ENCODE measurements at regions not wholly inside any gene's neighbourhood (a gene's known extent, or its start where the extent isn't known, plus 50 kb on each side); places are given as distances from the start of the nearest gene placed in this dataset.

GRCh38 chr12:98419081-98419794 is 96.2 kb upstream of the TMPO start:
- TF ChIP-seq, protein P1, sequence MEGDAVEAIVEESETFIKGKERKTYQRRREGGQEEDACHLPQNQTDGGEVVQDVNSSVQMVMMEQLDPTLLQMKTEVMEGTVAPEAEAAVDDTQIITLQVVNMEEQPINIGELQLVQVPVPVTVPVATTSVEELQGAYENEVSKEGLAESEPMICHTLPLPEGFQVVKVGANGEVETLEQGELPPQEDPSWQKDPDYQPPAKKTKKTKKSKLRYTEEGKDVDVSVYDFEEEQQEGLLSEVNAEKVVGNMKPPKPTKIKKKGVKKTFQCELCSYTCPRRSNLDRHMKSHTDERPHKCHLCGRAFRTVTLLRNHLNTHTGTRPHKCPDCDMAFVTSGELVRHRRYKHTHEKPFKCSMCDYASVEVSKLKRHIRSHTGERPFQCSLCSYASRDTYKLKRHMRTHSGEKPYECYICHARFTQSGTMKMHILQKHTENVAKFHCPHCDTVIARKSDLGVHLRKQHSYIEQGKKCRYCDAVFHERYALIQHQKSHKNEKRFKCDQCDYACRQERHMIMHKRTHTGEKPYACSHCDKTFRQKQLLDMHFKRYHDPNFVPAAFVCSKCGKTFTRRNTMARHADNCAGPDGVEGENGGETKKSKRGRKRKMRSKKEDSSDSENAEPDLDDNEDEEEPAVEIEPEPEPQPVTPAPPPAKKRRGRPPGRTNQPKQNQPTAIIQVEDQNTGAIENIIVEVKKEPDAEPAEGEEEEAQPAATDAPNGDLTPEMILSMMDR (conservative IDR thresholded peaks at IDR 0.05; ENCODE audit: low read depth, low read length), result no peak
- no peak for DNase-seq (ENCODE audit: low read depth)
- H3K4me3 ChIP-seq (ENCODE audit: low read depth, low read length), result no peak overlapping the region

- TF ChIP-seq, protein P1 (conservative IDR thresholded peaks at IDR 0.05; ENCODE audit: low read depth, low read length), result no peak
These were observed 95.5 kb upstream of the TMPO start for GRCh38 chr12:98419795-98420404.

GRCh38 chr12:98420461-98420860 is 94.9 kb upstream of the TMPO start:
- TF ChIP-seq, protein P1 (conservative IDR thresholded peaks at IDR 0.05; ENCODE audit: low read depth, low read length), result no peak
- no peak for DNase-seq (ENCODE audit: low read depth)
- no peak overlapping the region for H3K4me3 ChIP-seq (ENCODE audit: low read depth, low read length)

More at GRCh38 chr12:98419795-98420404, 95.5 kb upstream of the TMPO start:
- DNase-seq (ENCODE audit: low read depth), result no peak
- no peak overlapping the region for H3K4me3 ChIP-seq (ENCODE audit: low read depth, low read length)

- H3K4me3 ChIP-seq (ENCODE audit: low read depth, low read length), result no peak overlapping the region
- TF ChIP-seq, protein P1 (conservative IDR thresholded peaks at IDR 0.05; ENCODE audit: low read depth, low read length), result no peak
- no peak for DNase-seq (ENCODE audit: low read depth)
These were observed 94.1 kb upstream of the TMPO start for GRCh38 chr12:98421316-98421715.

GRCh38 chr12:98422359-98422758 is 93.0 kb upstream of the TMPO start:
- no peak overlapping the region for H3K4me3 ChIP-seq (ENCODE audit: low read depth, low read length)
- DNase-seq (ENCODE audit: low read depth), result no peak
- TF ChIP-seq, protein P1 (conservative IDR thresholded peaks at IDR 0.05; ENCODE audit: low read depth, low read length), result no peak

DNA sequence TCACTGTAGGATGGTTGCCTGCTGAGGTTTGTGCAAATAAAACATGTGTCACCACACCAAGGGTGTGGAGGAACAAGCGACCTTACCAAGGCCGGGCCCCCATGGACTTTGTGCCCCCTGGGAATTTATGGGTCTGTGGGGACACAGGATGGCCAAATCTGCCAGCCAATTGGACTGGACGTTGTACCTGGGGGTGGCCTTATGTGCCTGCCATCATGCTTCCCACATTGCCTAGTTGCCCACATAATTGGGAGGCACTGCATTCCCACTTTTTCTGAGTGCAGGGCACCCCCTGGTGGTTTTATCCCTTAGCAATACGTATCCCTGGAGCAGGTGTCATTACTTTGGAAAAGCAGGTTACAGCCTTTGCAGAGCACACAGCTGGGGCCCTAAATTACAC is 92.6 kb upstream of the TMPO start:
- no peak for DNase-seq (ENCODE audit: low read depth)
- no peak overlapping the region for H3K4me3 ChIP-seq (ENCODE audit: low read depth, low read length)
- TF ChIP-seq, protein P1 (conservative IDR thresholded peaks at IDR 0.05; ENCODE audit: low read depth, low read length), result peak; percentile 70

- TF ChIP-seq, protein P1 (conservative IDR thresholded peaks at IDR 0.05; ENCODE audit: low read depth, low read length), result no peak
- no peak for DNase-seq (ENCODE audit: low read depth)
These were observed 91.4 kb upstream of the TMPO start for GRCh38 chr12:98423963-98424362.

More at GRCh38 chr12:98423963-98424362, 91.4 kb upstream of the TMPO start:
- H3K4me3 ChIP-seq (ENCODE audit: low read depth, low read length), result no peak overlapping the region

All from epithelial cell of proximal tubule (primary cell).